Activated T-helper 1 cell treated with Interleukin-2 at 50 U/mL for 16 hours (primary cell): ENCODE measurements at regions not wholly inside any gene's neighbourhood (a gene's known extent, or its start where the extent isn't known, plus 50 kb on each side); places are given as distances from the start of the nearest gene placed in this dataset.

Experiments
- DNase-seq: peaks from one replicate; pipeline ENCODE4 v3.0.0-alpha.2; 2020; ENCODE audit warnings: low read depth

DNA sequence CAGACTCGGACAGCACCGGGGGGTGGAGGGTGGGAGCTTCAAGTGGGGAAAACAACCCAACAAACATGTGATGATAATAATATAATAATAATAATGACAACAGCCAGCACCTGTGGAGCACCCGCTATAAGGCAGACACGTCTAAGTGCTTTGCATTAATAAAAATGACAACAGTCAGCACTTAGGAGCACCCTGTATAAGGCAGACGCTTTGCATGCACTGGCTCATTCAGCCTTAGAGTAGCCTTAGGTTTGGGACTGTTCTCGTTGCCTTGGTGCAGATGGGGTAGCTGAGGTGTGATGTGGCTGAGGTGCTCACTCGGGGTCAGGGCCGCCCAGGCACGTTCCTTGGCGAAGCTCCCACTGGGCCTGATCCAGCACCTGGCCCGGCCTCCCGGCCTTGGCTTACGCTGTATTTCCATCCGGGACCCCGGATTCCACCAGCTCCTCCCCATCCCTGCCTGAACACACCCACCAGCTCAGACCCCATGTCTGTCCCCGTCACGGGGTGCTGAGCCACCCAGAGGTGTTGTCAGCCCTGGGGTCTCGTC, 144.0 kb upstream of the CIBAR2 start:
- DNase-seq: no peak

DNA sequence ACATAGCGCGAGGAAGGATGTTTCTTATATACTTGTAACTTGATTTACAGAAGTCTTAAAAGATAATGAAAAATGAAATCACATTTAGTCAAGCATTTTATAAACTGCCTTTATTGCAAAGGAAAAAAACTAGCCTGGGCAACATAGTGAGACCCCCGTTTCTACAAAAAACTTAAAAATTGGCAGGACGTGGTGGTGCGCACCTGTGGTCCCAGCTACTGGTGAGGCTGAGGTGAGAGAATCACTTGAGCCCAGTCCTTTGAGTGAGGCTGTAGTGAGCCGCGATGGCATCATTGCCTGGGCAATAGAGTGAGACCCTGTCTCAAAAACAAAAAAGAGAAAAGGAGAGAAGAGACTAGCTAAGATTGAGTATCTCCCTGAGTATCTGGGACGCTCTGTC, 145.2 kb upstream of the CIBAR2 start:
- DNase-seq: no peak

GRCh38 chr16:85258166-85258565, 145.9 kb upstream of the CIBAR2 start:
- DNase-seq: no peak

GRCh38 chr16:85258629-85259028, 146.4 kb upstream of the CIBAR2 start:
- no peak for DNase-seq

DNA sequence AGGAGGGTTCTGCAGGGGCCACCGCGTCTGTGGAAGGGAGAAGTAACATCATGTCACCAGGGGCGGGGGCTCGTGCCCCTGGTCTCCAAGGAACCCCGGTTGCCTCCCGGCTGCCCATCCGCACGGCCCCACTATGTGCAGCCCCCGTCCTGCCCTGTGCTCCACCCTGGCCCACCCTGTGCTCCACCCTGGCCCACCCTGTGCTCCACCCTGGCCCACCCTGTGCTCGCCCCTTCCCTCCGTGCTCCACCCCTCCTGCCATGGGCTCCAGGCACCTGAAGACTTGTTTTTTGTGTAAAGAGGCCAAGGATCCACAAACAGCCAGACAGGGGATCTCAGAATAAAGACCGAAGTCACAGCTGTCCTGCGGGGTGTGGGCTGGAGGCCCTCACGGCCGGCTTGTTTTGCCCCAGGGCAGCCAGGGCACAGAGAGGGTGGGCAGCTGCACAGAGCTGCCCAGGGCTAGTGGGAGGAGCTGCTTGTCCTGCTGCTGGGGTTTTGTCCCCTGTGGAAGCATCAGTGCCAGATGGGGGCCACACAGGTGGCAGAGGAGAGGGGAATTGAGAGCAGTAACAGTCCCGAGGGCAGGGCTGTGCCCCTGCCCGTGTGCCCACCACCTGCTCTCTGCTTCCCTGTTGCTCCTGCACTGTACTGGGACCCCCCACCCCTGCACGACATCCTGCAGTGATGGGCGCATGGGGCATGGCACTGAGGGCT, 147.0 kb upstream of the CIBAR2 start:
- DNase-seq: no peak

DNA sequence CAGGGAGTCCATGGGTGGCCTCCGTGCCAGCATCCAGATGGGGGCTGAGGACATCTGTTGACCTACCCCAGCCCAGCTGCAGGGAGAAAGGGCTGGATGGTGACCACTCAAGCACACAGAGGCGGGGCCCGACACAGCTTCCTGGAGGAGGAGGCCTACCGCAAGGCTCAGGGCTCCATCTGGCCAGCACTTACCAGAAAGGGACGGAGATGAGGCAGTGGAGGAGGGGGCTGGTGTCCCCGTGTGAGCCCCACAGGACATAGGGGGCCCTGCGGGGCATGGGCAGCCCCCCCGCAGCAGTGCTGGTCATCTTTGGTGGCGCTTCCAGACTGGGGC, 147.5 kb upstream of the CIBAR2 start:
- no peak for DNase-seq

DNA sequence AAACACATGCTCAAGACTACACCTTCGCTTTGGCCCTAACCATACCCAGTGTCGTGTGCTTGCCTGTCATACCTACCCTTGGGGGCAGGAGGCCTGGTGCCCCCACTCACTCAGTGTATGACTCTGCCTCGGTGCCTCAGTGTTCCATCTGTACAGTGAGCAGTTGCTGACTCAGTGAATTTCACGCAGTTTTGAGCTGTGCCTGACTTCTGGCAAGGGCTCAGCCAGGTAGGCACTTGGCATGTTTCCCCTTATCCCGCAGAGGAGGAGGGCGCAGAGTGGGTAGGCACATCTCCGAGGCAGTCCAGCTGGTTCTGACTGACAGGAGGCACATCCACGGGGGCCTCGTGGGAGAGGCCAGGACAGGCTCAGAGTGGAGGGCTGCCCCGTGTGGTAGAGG, 148.9 kb upstream of the CIBAR2 start:
- DNase-seq: no peak

GRCh38 chr16:85261657-85262557, 149.6 kb upstream of the CIBAR2 start:
- DNase-seq: no peak

GRCh38 chr16:85262558-85263238, 150.4 kb upstream of the CIBAR2 start:
- no peak for DNase-seq

DNA sequence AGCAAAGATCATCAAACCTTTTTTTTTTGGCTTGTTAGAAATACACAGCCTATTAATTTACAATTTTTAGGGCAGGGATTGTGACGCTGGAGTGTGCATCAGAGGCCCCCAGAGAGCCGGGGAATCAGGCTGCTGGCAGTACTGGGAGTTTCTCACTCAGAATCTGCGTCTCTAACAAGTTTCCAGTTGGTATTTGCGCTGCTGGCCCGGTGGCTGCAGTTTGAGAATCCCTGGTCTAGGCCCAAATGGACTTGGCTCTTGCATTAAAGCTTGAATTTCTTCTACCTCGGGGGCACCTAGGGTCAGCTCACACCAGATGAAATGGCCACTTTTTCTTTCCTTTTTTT, 150.9 kb upstream of the CIBAR2 start:
- DNase-seq: no peak

GRCh38 chr16:85264752-85265151, 152.5 kb upstream of the CIBAR2 start:
- DNase-seq: no peak

GRCh38 chr16:85265161-85265784, 153.0 kb upstream of the CIBAR2 start:
- DNase-seq: no peak

GRCh38 chr16:85265810-85266209, 153.5 kb upstream of the CIBAR2 start:
- DNase-seq: no peak

GRCh38 chr16:85266857-85267256, 154.6 kb upstream of the CIBAR2 start:
- DNase-seq: no peak

GRCh38 chr16:85267414-85267945, 155.2 kb upstream of the CIBAR2 start:
- DNase-seq: no peak

GRCh38 chr16:85269165-85269564, 156.9 kb upstream of the CIBAR2 start:
- DNase-seq: no peak

- no peak for DNase-seq
These were observed 158.1 kb upstream of the CIBAR2 start for GRCh38 chr16:85270374-85270773.

GRCh38 chr16:85271198-85271597, 158.9 kb upstream of the CIBAR2 start:
- no peak for DNase-seq

DNA sequence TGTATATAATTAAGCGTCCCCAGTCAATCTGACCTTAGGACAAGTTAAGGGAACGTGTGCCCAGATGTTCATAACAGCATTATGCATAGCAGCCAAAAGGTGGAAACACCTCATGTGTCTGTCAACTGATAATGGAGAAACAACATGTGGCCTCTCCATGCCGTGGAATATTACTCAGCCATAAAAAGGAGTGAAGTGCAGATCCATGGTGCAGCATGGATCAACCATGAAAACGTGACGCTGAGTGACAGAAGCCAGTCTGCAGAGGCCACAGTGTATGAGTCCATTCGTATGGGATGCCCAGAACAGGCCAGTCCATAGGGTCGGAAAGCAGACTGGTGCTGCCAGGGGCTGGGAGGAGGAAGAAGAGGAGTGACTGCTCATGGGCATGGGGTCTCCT, 161.0 kb upstream of the CIBAR2 start:
- DNase-seq: no peak

DNA sequence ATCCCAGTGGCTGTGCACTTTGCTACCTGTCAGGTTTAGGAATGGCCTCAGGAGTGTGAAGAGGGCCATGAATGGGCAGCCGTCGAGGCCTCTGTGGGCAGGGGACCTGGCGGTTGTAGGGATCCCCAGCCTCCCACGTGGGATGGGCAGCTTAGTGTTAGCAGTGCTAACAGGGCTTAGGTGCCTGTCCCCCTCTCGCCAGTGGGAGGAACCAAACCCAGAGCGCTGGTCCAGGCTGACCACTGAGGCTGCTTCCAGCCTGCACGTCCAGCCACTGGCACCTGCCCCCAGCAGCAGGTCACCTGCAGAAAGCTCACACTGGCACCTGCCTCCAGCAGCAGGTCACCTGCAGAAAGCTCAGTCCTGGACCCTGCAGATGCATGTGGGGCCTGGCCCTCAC, 162.2 kb upstream of the CIBAR2 start:
- DNase-seq: no peak

- DNase-seq: no peak
These were observed 162.7 kb upstream of the CIBAR2 start for GRCh38 chr16:85274924-85275323.
